ENCODE measurements at regions not wholly inside any gene's neighbourhood (a gene's known extent, or its start where the extent isn't known, plus 50 kb on each side); places are given as distances from the start of the nearest gene placed in this dataset.

DNA sequence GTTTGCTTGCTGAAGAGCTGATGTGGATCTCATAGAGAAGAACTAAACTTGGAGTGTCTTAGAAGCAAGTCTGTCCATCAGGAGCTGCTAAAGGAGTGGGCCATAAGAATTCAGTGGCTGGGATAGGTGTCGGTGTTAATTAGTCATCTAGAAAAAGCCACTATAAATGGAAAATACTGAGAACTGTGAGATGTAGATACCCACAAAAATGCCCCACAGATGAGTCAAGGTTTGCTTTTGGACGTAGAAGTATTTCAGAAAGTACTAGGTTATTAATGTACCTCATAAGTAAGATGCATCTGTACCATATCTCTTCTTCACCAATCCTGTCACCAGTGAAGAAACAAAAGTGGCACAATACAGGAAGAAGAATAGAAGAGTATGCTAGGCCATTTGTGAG is 530.9 kb upstream of the TGFBR2 start:
- no peaks in the 10 kb centered on the region for H4K20me1 ChIP-seq (ENCODE audit: control insufficient read depth, extremely low read depth, insufficient read depth, low read length)

DNA sequence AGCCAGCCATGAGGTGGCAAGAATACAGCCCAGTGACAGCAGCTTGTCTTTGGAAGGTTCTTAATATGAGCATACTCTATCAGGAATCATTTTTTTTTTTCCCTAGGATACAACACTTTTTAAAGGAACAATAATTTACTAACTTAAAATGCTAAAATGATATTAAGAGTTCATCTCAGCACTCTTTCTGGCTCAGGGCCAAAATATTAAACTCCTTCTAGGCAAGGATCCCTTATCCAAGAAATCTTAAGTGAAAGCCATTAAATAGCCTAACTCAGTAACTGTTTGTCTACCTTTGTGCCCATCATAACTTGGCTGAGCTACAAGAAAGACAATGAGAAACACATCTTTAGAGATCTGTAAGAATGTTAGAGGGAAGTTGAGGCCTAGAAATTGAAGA is 529.5 kb upstream of the TGFBR2 start:
- Histone ChIP-seq H3K9me3 (ENCODE audit: control insufficient read depth, insufficient read depth, low read depth, low read length) (no peaks in the 10 kb centered on the region), H3K9ac (ENCODE audit: insufficient read depth, low read length) (no peak overlapping the region), H3K4me2 (ENCODE audit: extremely low read depth, insufficient read depth, low read length) (no peak overlapping the region), H3K27ac (ENCODE audit: insufficient read depth, low read length) (no peak overlapping the region), H2AFZ (ENCODE audit: low read length) (no peak overlapping the region), H4K20me1 (ENCODE audit: control insufficient read depth, extremely low read depth, insufficient read depth, low read length) (no peaks in the 10 kb centered on the region), H3K79me2 (ENCODE audit: control insufficient read depth, insufficient read depth, low read length) (no peaks in the 10 kb centered on the region), H3K27me3 (ENCODE audit: control insufficient read depth, insufficient read depth, low read length) (no peaks in the 10 kb centered on the region), H3K4me1 (ENCODE audit: control insufficient read depth, extremely low read depth, insufficient read depth, low read length) (no peaks in the 10 kb centered on the region), H3K36me3 (ENCODE audit: control insufficient read depth, insufficient read depth, low read length) (no peaks in the 10 kb centered on the region), H3K4me3 (replicated peaks in 1 of 4; ENCODE audit: control extremely low read depth in 1 of 4, insufficient read depth in 1 of 4, low read depth in 3 of 4, low read length in 4 of 4) (no peak overlapping the region)
- no peak for DNase-seq (ENCODE audit: low read depth in 2 of 2)
- TF ChIP-seq EZH2 (IDR thresholded peaks at IDR 0.05; ENCODE audit: low read length, missing control alignments), result no peak

More for the DNA sequence above, 530.9 kb upstream of the TGFBR2 start:
- Histone ChIP-seq H2AFZ (ENCODE audit: low read length) (no peak overlapping the region), H3K27me3 (ENCODE audit: control insufficient read depth, insufficient read depth, low read length) (no peaks in the 10 kb centered on the region), H3K27ac (ENCODE audit: insufficient read depth, low read length) (no peak overlapping the region), H3K4me3 (replicated peaks in 1 of 4; ENCODE audit: control extremely low read depth in 1 of 4, insufficient read depth in 1 of 4, low read depth in 3 of 4, low read length in 4 of 4) (no peak overlapping the region), H3K4me1 (ENCODE audit: control insufficient read depth, extremely low read depth, insufficient read depth, low read length) (no peaks in the 10 kb centered on the region), H3K4me2 (ENCODE audit: extremely low read depth, insufficient read depth, low read length) (no peak overlapping the region), H3K36me3 (ENCODE audit: control insufficient read depth, insufficient read depth, low read length) (no peaks in the 10 kb centered on the region), H3K9ac (ENCODE audit: insufficient read depth, low read length) (no peak overlapping the region), H3K9me3 (ENCODE audit: control insufficient read depth, insufficient read depth, low read depth, low read length) (no peaks in the 10 kb centered on the region), H3K79me2 (ENCODE audit: control insufficient read depth, insufficient read depth, low read length) (no peaks in the 10 kb centered on the region)
- no peak for TF ChIP-seq EZH2 (IDR thresholded peaks at IDR 0.05; ENCODE audit: low read length, missing control alignments)
- TF ChIP-seq, protein P1, sequence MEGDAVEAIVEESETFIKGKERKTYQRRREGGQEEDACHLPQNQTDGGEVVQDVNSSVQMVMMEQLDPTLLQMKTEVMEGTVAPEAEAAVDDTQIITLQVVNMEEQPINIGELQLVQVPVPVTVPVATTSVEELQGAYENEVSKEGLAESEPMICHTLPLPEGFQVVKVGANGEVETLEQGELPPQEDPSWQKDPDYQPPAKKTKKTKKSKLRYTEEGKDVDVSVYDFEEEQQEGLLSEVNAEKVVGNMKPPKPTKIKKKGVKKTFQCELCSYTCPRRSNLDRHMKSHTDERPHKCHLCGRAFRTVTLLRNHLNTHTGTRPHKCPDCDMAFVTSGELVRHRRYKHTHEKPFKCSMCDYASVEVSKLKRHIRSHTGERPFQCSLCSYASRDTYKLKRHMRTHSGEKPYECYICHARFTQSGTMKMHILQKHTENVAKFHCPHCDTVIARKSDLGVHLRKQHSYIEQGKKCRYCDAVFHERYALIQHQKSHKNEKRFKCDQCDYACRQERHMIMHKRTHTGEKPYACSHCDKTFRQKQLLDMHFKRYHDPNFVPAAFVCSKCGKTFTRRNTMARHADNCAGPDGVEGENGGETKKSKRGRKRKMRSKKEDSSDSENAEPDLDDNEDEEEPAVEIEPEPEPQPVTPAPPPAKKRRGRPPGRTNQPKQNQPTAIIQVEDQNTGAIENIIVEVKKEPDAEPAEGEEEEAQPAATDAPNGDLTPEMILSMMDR (conservative IDR thresholded peaks at IDR 0.05 in 1 of 2, IDR thresholded peaks at IDR 0.05 in 1 of 2; ENCODE audit: low read depth in 1 of 2, low read length in 2 of 2), result no peak
- DNase-seq (ENCODE audit: low read depth in 2 of 2), result peak in 1 of 2 donors; percentile 42

DNA sequence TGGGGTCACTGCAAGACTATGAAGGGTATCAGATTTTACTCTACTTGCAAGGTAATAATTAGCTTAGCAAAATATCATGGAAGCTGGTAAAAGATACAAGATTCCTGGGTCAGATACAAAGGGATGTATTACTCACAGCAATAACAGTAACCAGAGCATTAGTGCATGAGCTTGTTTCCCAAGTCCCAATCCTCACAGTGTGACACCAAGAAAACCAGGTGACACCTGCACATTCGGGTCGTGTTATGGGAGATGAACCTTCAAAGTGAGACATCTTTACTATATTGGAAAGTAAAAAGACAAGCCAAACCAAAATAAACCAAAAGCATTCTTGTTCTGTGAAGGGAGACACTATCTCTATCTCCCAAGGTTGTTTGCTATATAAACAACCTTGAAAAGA is 528.7 kb upstream of the TGFBR2 start:
- TF ChIP-seq EZH2 (IDR thresholded peaks at IDR 0.05; ENCODE audit: low read length, missing control alignments), result no peak
- TF ChIP-seq, protein P1 (conservative IDR thresholded peaks at IDR 0.05 in 1 of 2, IDR thresholded peaks at IDR 0.05 in 1 of 2; ENCODE audit: low read depth in 1 of 2, low read length in 2 of 2), result no peak
- Histone ChIP-seq H3K27ac (ENCODE audit: insufficient read depth, low read length) (no peak overlapping the region), H2AFZ (ENCODE audit: low read length) (no peak overlapping the region), H3K4me2 (ENCODE audit: extremely low read depth, insufficient read depth, low read length) (no peak overlapping the region), H3K9me3 (ENCODE audit: control insufficient read depth, insufficient read depth, low read depth, low read length) (no peaks in the 10 kb centered on the region), H3K79me2 (ENCODE audit: control insufficient read depth, insufficient read depth, low read length) (no peaks in the 10 kb centered on the region), H3K36me3 (ENCODE audit: control insufficient read depth, insufficient read depth, low read length) (no peaks in the 10 kb centered on the region), H4K20me1 (ENCODE audit: control insufficient read depth, extremely low read depth, insufficient read depth, low read length) (no peaks in the 10 kb centered on the region), H3K4me1 (ENCODE audit: control insufficient read depth, extremely low read depth, insufficient read depth, low read length) (no peaks in the 10 kb centered on the region), H3K9ac (ENCODE audit: insufficient read depth, low read length) (no peak overlapping the region), H3K4me3 (replicated peaks in 1 of 4; ENCODE audit: control extremely low read depth in 1 of 4, insufficient read depth in 1 of 4, low read depth in 3 of 4, low read length in 4 of 4) (no peak overlapping the region), H3K27me3 (ENCODE audit: control insufficient read depth, insufficient read depth, low read length) (no peaks in the 10 kb centered on the region)
- DNase-seq (ENCODE audit: low read depth in 2 of 2), result no peak

Data from fibroblast of lung (primary cell).